Natural killer cell (primary cell): ENCODE measurements at regions not wholly inside any gene's neighbourhood (a gene's known extent, or its start where the extent isn't known, plus 50 kb on each side); places are given as distances from the start of the nearest gene placed in this dataset.

Experiments
- ATAC-seq, 3 donors: fragments of 150-1000 bp in 2 of 3; fragments of 200-7000 bp in 1 of 3; cut with Tn5 transposase; 1 replicate in 1 of 3; 2 replicates in 2 of 3; pipeline ENCODE4 v1.10.0; 2021; ENCODE audit warnings: mild to moderate bottlenecking in 2 of 3, moderate library complexity in 2 of 3
- DNase-seq, 2 donors: peaks; one replicate each; pipeline versions ENCODE4 v3.0.0 to v3.0.0-alpha.2; 2013 to 2021; ENCODE audit warnings: mixed read lengths in 1 of 2
- H3K27ac ChIP-seq: one replicate; pipeline ENCODE4 v1.5.1; 2013; ENCODE audit warnings: mild to moderate bottlenecking, low read length
- H3K27me3 ChIP-seq: one replicate; pipeline ENCODE4 v1.6.1; 2013; ENCODE audit warnings: low read length; ENCODE audit not compliant: control insufficient read depth, insufficient read depth
- H3K36me3 ChIP-seq: one replicate; pipeline ENCODE4 v1.6.1; 2013; ENCODE audit warnings: low read length; ENCODE audit not compliant: control insufficient read depth, insufficient read depth
- H3K4me1 ChIP-seq: one replicate; pipeline ENCODE4 v1.6.1; 2013; ENCODE audit warnings: low read length; ENCODE audit not compliant: control insufficient read depth, insufficient read depth
- H3K4me3 ChIP-seq: one replicate; pipeline ENCODE4 v1.5.1; 2013; ENCODE audit warnings: low read length
- H3K9me3 ChIP-seq: one replicate; pipeline ENCODE4 v1.6.1; 2013; ENCODE audit warnings: low read length; ENCODE audit not compliant: control insufficient read depth, insufficient read depth
- H3K27ac Mint-ChIP-seq, 2 donors: one replicate each; pipeline ENCODE4 v1.8.0; 2022; ENCODE audit warnings: mild to moderate bottlenecking in 2 of 2, mixed read lengths in 2 of 2, moderate library complexity in 1 of 2
- H3K27me3 Mint-ChIP-seq, 2 donors: one replicate each; pipeline ENCODE4 v1.8.0; 2022; ENCODE audit warnings: low read depth in 2 of 2, mixed read lengths in 2 of 2
- H3K36me3 Mint-ChIP-seq: one replicate; pipeline ENCODE4 v1.8.0; 2022; ENCODE audit warnings: mixed read lengths
- H3K4me1 Mint-ChIP-seq, 2 donors: one replicate each; pipeline ENCODE4 v1.8.0; 2022; ENCODE audit warnings: mixed read lengths in 2 of 2
- H3K4me3 Mint-ChIP-seq: one replicate; pipeline ENCODE4 v1.8.0; 2022; ENCODE audit warnings: mild to moderate bottlenecking, moderate library complexity, mixed read lengths
- H3K9me3 Mint-ChIP-seq, 2 donors: one replicate each; pipeline ENCODE4 v1.8.0; 2022; ENCODE audit warnings: mixed read lengths in 2 of 2
- WGBS: methylation state at CpG from one replicate; pipeline ENCODE4 v1.1.7; 2013; ENCODE audit warnings: missing lambda C conversion rate; ENCODE audit not compliant: insufficient coverage; 5-methylcytosine and 5-hydroxymethylcytosine counted together
- intact Hi-C: fragments of 100-400 bp; cut with micrococcal nuclease; formaldehyde crosslinking; loops from one replicate; pipeline ENCODE4 v1.14.2; 2022
- TF ChIP-seq, protein P1 (sequence below): fragments of 200-600 bp; IDR thresholded peaks from one replicate; pipeline ENCODE4 v1.8.0; 2022; ENCODE audit warnings: antibody characterized with exemption

DNA sequence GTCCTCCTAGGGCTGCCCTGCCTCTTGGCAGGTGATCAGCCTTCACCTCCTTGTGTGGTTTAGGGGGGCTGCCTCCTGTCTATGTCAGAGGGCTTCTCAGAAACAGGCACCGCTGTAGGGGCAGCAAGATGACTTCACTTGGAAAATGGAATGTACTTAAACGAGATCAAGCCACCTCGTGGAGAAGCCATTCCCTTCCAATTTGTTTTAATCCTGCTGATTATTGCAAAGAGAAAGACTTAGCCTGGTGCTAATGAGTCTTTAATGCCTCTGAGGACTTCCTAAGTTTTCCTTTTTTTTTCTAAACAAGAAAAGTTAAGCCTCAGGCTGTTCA is 62.3 kb upstream of the RFLNA start:
- Histone ChIP-seq H3K9me3 (no peaks in the 10 kb centered on the region), H3K27me3 (no peaks in the 10 kb centered on the region), H3K27ac (no peak overlapping the region), H3K4me1 (no peaks in the 10 kb centered on the region), H3K36me3 (no peaks in the 10 kb centered on the region), H3K4me3 (no peak overlapping the region)
- peaks cover 5 to 7% of the 10 kb centered on the region in 2 donors for H3K27me3 Mint-ChIP-seq
- intact Hi-C loops: no loop called here
- ATAC-seq: no peak
- peaks cover 7 to 11% of the 10 kb centered on the region in 2 donors for H3K4me1 Mint-ChIP-seq
- WGBS: 88% methylated on average over 3 of the region's 3 CpGs
- TF ChIP-seq, protein P1, sequence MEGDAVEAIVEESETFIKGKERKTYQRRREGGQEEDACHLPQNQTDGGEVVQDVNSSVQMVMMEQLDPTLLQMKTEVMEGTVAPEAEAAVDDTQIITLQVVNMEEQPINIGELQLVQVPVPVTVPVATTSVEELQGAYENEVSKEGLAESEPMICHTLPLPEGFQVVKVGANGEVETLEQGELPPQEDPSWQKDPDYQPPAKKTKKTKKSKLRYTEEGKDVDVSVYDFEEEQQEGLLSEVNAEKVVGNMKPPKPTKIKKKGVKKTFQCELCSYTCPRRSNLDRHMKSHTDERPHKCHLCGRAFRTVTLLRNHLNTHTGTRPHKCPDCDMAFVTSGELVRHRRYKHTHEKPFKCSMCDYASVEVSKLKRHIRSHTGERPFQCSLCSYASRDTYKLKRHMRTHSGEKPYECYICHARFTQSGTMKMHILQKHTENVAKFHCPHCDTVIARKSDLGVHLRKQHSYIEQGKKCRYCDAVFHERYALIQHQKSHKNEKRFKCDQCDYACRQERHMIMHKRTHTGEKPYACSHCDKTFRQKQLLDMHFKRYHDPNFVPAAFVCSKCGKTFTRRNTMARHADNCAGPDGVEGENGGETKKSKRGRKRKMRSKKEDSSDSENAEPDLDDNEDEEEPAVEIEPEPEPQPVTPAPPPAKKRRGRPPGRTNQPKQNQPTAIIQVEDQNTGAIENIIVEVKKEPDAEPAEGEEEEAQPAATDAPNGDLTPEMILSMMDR: no peak
- H3K9me3 Mint-ChIP-seq: peaks cover 4 to 5% of the 10 kb centered on the region in 2 donors
- no peaks in the 10 kb centered on the region for H3K36me3 Mint-ChIP-seq
- no peak for DNase-seq
- no peak overlapping the region for H3K4me3 Mint-ChIP-seq
- H3K27ac Mint-ChIP-seq: no peak overlapping the region

DNA sequence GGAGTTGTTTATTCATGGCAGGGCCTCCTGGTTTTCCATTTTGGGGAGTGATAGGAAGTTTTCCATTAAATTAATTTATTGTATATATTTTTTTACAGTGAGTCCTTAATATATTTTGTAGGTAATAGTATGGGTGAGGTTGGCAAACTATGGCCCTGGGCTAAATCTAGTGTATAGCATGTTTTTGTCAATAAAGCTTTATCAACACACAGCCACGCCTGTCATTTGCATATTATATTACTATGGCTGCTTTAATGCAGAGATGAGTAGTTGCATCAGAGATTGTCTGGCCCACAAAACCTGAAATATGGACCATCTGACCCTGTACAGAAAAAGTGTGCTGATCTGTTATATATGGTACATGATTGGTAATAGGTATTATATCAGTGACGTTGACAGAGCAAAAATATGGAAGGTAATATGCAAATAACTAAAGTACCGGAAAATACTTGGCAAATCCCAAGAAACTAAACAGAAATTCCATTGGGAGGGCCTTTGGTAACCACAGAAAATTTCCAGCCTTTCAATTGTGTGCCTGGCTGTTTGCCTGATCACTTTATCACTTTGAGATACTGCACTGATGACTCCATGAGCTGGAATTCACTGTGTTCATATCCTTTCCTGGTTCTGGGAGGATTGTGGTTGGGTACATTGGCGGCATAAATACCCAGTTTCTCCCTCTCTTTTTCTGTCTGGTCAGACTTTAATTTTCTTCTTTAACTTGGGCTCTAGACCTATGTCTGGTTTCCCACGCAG is 61.7 kb upstream of the RFLNA start:
- ATAC-seq: no peak
- 91% methylated on average over 5 of the region's 5 CpGs for WGBS
- TF ChIP-seq, protein P1: no peak
- H3K27ac ChIP-seq: no peak overlapping the region
- intact Hi-C loops: no loop called here
- peaks cover 5 to 7% of the 10 kb centered on the region in 2 donors for H3K27me3 Mint-ChIP-seq
- H3K4me3 ChIP-seq: no peak overlapping the region
- H3K36me3 ChIP-seq: no peaks in the 10 kb centered on the region
- H3K36me3 Mint-ChIP-seq: no peaks in the 10 kb centered on the region
- H3K27ac Mint-ChIP-seq: no peak overlapping the region
- H3K4me1 Mint-ChIP-seq: peaks cover 7 to 11% of the 10 kb centered on the region in 2 donors
- no peak for DNase-seq
- no peaks in the 10 kb centered on the region for H3K27me3 ChIP-seq
- H3K4me3 Mint-ChIP-seq: no peak overlapping the region
- no peaks in the 10 kb centered on the region for H3K9me3 ChIP-seq
- H3K9me3 Mint-ChIP-seq: peaks cover 4 to 5% of the 10 kb centered on the region in 2 donors
- H3K4me1 ChIP-seq: no peaks in the 10 kb centered on the region

DNA sequence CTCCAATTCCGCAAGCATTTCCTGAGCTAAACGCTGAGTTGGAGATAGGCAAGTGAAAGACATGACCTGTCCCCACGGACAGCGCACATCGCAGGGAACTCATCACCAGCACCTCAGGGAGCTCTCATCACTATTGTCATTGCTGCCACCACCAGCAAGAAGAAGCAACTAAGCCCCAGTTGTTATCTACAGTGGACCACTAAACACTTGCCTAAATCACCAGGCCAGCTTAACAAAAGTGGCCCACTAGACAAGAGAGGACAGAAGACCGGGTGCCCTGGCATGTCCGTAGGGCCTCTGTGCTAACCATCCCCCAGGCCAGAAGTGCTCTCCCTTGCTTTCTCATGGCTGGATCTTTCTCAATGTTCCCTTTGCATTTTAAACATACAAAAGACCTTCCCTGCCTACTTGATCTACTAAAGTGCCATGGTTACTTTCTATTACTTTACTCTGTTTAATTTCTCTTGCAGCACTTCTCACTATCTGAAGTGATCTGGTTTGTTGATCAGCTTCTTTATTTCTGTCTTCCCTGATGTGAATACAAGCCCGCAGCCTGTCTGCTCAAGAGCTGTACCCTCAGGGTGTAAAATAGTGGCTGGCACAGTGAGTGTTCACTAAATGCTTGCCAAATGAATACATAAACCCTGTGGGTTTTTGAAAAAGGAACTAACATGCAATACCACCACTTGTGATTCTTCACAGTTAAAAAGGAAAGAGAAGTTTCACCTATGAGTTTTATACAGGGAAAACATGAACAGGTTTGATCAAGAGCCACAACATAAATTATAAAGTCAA is 60.9 kb upstream of the RFLNA start:
- Histone ChIP-seq H3K36me3 (no peaks in the 10 kb centered on the region), H3K4me3 (no peak overlapping the region), H3K27me3 (no peaks in the 10 kb centered on the region), H3K9me3 (no peaks in the 10 kb centered on the region), H3K4me1 (no peaks in the 10 kb centered on the region), H3K27ac (no peak overlapping the region)
- WGBS: 89% methylated on average over 8 of the region's 8 CpGs
- intact Hi-C loops: no loop called here
- Mint-ChIP-seq H3K27ac (no peak overlapping the region), H3K9me3 (peaks cover 4 to 5% of the 10 kb centered on the region in 2 donors), H3K36me3 (no peaks in the 10 kb centered on the region), H3K4me3 (no peak overlapping the region), H3K4me1 (peaks cover 7 to 11% of the 10 kb centered on the region in 2 donors), H3K27me3 (peaks cover 5 to 14% of the 10 kb centered on the region in 2 donors)
- TF ChIP-seq, protein P1: no peak
- DNase-seq: no peak
- no peak for ATAC-seq
